MM.1S (cell line): ENCODE measurements at regions not wholly inside any gene's neighbourhood (a gene's known extent, or its start where the extent isn't known, plus 50 kb on each side); places are given as distances from the start of the nearest gene placed in this dataset.

Source experiments
- DNase-seq: peaks from one replicate; pipeline ENCODE4 v3.0.0-alpha.2; 2015
- H2AFZ ChIP-seq: fragments of 300-600 bp; sonication (generic); 2 replicates; pipeline ENCODE4 v1.6.0; 2016; ENCODE audit warnings: antibody characterized with exemption, low read length
- H3F3A ChIP-seq: fragments of 300-600 bp; sonication (generic); 2 replicates; pipeline ENCODE4 v1.6.1; 2016; ENCODE audit warnings: mild to moderate bottlenecking, antibody characterized with exemption, low read length, moderate library complexity, mixed read lengths; ENCODE audit not compliant: insufficient read depth
- H3K27ac ChIP-seq: fragments of 300-600 bp; sonication (generic); 2 replicates; pipeline ENCODE4 v1.5.1; 2016; ENCODE audit warnings: mild to moderate bottlenecking, low read length
- H3K27me3 ChIP-seq: fragments of 300-600 bp; sonication (generic); replicated peaks from 2 replicates; pipeline ENCODE4 v1.6.0; 2016; ENCODE audit warnings: low read length; ENCODE audit not compliant: insufficient read depth
- H3K36me3 ChIP-seq: fragments of 300-600 bp; sonication (generic); replicated peaks from 2 replicates; pipeline ENCODE4 v1.6.1; 2016; ENCODE audit warnings: mild to moderate bottlenecking, low read length, mixed read lengths; ENCODE audit not compliant: insufficient read depth
- H3K4me1 ChIP-seq: fragments of 300-600 bp; sonication (generic); 2 replicates; pipeline ENCODE4 v1.6.1; 2016; ENCODE audit warnings: low read length, mixed read lengths
- H3K4me2 ChIP-seq: fragments of 300-600 bp; sonication (generic); 2 replicates; pipeline ENCODE4 v1.6.0; 2016; ENCODE audit warnings: low read depth, low read length
- H3K4me3 ChIP-seq: fragments of 300-600 bp; sonication (generic); 2 replicates; pipeline ENCODE4 v1.5.1; 2016; ENCODE audit warnings: low read length, mixed read lengths
- H3K79me2 ChIP-seq: fragments of 300-600 bp; sonication (generic); 2 replicates; pipeline ENCODE4 v1.6.1; 2016; ENCODE audit warnings: mixed run types, low read length, mixed read lengths
- H3K9ac ChIP-seq: fragments of 300-600 bp; sonication (generic); 2 replicates; pipeline ENCODE4 v1.6.1; 2016; ENCODE audit warnings: low read length, mixed read lengths
- H3K9me2 ChIP-seq: fragments of 300-600 bp; sonication (generic); replicated peaks from 2 replicates; pipeline ENCODE4 v1.6.1; 2016; ENCODE audit warnings: mild to moderate bottlenecking, low read length, mixed read lengths; ENCODE audit not compliant: insufficient read depth
- H3K9me3 ChIP-seq: fragments of 300-600 bp; sonication (generic); replicated peaks from 2 replicates; pipeline ENCODE4 v1.6.1; 2016; ENCODE audit warnings: mild to moderate bottlenecking, low read length, mixed read lengths; ENCODE audit not compliant: insufficient read depth
- H4K20me1 ChIP-seq: fragments of 300-600 bp; sonication (generic); 2 replicates; pipeline ENCODE4 v1.6.1; 2016; ENCODE audit warnings: mild to moderate bottlenecking, low read length, moderate library complexity, mixed read lengths; ENCODE audit not compliant: insufficient read depth
- CTCF ChIP-seq: fragments of 300-600 bp; sonication (generic); IDR thresholded peaks from 2 replicates; pipeline ENCODE4 v1.5.1; 2016; ENCODE audit warnings: antibody characterized with exemption, low read length, mixed read lengths
- EZH2 ChIP-seq: fragments of 300-600 bp; sonication (generic); optimal IDR thresholded peaks from 2 replicates; pipeline ENCODE3; 2017; ENCODE audit warnings: low read depth, mild to moderate bottlenecking, antibody characterized with exemption, low read length, mixed read lengths
- EZH2phosphoT487 ChIP-seq: fragments of 300-600 bp; sonication (generic); IDR thresholded peaks from 2 replicates; pipeline ENCODE4 v1.6.1; 2018; ENCODE audit warnings: antibody characterized with exemption, low read length

DNA sequence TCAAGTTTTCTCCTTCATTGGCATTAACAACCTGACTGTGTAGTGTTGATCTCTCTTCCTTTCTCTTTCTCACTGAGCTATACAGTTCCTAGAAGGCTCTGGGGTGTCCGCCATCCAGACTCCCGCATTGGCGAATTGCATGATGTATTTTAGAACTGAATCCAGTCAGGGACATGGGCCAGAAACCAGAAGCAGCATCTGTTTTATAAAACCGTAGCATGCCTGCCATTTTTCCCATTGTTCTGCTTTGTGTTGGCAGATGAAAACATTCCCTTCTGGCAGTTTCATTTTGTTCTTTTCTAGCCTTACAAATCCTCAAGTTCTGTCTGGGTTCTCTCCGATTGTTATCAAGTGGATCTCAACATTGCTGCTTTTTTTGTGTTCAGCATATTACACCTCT, 268.3 kb upstream of the SEL1L start:
- Histone ChIP-seq H3K4me3 (no peak overlapping the region), H3K27me3 (no peaks in the 10 kb centered on the region), H3K4me1 (no peaks in the 10 kb centered on the region), H3F3A (no peaks in the 10 kb centered on the region), H2AFZ (no peak overlapping the region), H3K4me2 (no peak overlapping the region), H3K36me3 (no peaks in the 10 kb centered on the region), H3K79me2 (no peaks in the 10 kb centered on the region), H3K9me3 (no peaks in the 10 kb centered on the region), H3K9me2 (no peaks in the 10 kb centered on the region), H3K27ac (no peak overlapping the region), H3K9ac (no peak overlapping the region), H4K20me1 (no peaks in the 10 kb centered on the region)
- no peak for DNase-seq
- no peak for TF ChIP-seq CTCF
- no peak for TF ChIP-seq EZH2
- no peak for TF ChIP-seq EZH2phosphoT487

DNA sequence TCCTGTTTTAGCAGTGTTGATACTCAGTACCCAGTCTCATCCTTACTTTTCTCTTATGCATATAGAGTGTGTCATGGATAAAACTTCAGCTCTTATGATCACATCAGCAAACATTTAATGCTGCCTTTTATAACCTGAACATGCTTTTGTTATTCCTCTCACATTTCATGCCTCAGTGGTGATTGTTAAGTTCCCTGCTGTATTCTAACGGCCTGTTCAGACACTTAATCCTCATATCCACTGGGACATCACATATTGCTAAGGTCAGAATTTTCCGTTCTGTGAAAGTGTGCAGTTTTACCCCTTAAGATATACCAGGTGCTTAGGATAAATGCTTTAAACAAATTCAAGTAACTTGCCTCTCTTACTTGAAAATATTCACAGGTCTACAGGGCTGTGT, 268.7 kb upstream of the SEL1L start:
- Histone ChIP-seq H3F3A (no peaks in the 10 kb centered on the region), H3K9ac (no peak overlapping the region), H3K36me3 (no peaks in the 10 kb centered on the region), H3K9me3 (no peaks in the 10 kb centered on the region), H3K4me3 (no peak overlapping the region), H3K27ac (no peak overlapping the region), H3K4me2 (no peak overlapping the region), H2AFZ (no peak overlapping the region), H4K20me1 (no peaks in the 10 kb centered on the region), H3K27me3 (no peaks in the 10 kb centered on the region), H3K4me1 (no peaks in the 10 kb centered on the region), H3K79me2 (no peaks in the 10 kb centered on the region), H3K9me2 (no peaks in the 10 kb centered on the region)
- no peak for TF ChIP-seq EZH2phosphoT487
- DNase-seq, result no peak

- TF ChIP-seq EZH2phosphoT487 (no peak), EZH2 (no peak), CTCF (no peak)
- no peaks in the 10 kb centered on the region for H4K20me1 ChIP-seq
These were observed 272.1 kb upstream of the SEL1L start for GRCh38 chr14:81805785-81806184.

GRCh38 chr14:81811705-81812269, 278.1 kb upstream of the SEL1L start:
- Histone ChIP-seq H3K4me2 (no peak overlapping the region), H3K36me3 (no peaks in the 10 kb centered on the region), H3K27ac (no peak overlapping the region), H3K4me3 (no peak overlapping the region), H3K9ac (no peak overlapping the region), H2AFZ (no peak overlapping the region), H4K20me1 (no peaks in the 10 kb centered on the region), H3K4me1 (no peaks in the 10 kb centered on the region), H3K9me2 (no peaks in the 10 kb centered on the region), H3F3A (no peaks in the 10 kb centered on the region), H3K9me3 (no peaks in the 10 kb centered on the region), H3K79me2 (no peaks in the 10 kb centered on the region), H3K27me3 (no peaks in the 10 kb centered on the region)
- no peak for DNase-seq
- TF ChIP-seq EZH2 (no peak), CTCF (no peak), EZH2phosphoT487 (no peak)

More at GRCh38 chr14:81805785-81806184, 272.1 kb upstream of the SEL1L start:
- no peaks in the 10 kb centered on the region for H3F3A ChIP-seq
- no peaks in the 10 kb centered on the region for H3K9me2 ChIP-seq
- no peaks in the 10 kb centered on the region for H3K79me2 ChIP-seq
- H3K27ac ChIP-seq, result no peak overlapping the region
- H3K9ac ChIP-seq, result no peak overlapping the region
- H3K9me3 ChIP-seq, result no peaks in the 10 kb centered on the region
- no peaks in the 10 kb centered on the region for H3K36me3 ChIP-seq
- no peaks in the 10 kb centered on the region for H3K4me1 ChIP-seq
- H2AFZ ChIP-seq, result no peak overlapping the region
- H3K27me3 ChIP-seq, result no peaks in the 10 kb centered on the region
- no peak overlapping the region for H3K4me2 ChIP-seq
- no peak for DNase-seq
- no peak overlapping the region for H3K4me3 ChIP-seq
